ENCODE measurements at regions not wholly inside any gene's neighbourhood (a gene's known extent, or its start where the extent isn't known, plus 50 kb on each side); places are given as distances from the start of the nearest gene placed in this dataset.

GRCh38 chr5:54766748-54767147 lies 218.6 kb downstream of the ESM1 start:
- no peak for ATAC-seq

GRCh38 chr5:54765165-54766028 lies 220.0 kb downstream of the ESM1 start:
- peak; percentile 76 for ATAC-seq

- no peak for ATAC-seq
Measured at GRCh38 chr5:54764102-54765090, 221.0 kb downstream of the ESM1 start.

- ATAC-seq = no peak
Measured at GRCh38 chr5:54761213-54761701, 224.1 kb downstream of the ESM1 start.

- ATAC-seq = no peak
Measured at GRCh38 chr5:54760182-54760935, 225.0 kb downstream of the ESM1 start.

GRCh38 chr5:54758038-54758437 lies 227.4 kb downstream of the ESM1 start:
- peak; percentile 38 for ATAC-seq

GRCh38 chr5:54757541-54757940 lies 227.9 kb downstream of the ESM1 start:
- no peak for ATAC-seq

- ATAC-seq = peak; percentile 42
Measured at GRCh38 chr5:54756796-54757402, 228.5 kb downstream of the ESM1 start.

- ATAC-seq = no peak
Measured at GRCh38 chr5:54756301-54756700, 229.1 kb downstream of the ESM1 start.

GRCh38 chr5:54754878-54755277 lies 230.5 kb downstream of the ESM1 start:
- ATAC-seq = peak; percentile 24

GRCh38 chr5:54754420-54754819 lies 231.0 kb downstream of the ESM1 start:
- no peak for ATAC-seq

- no peak for ATAC-seq
Measured at GRCh38 chr5:54753753-54754152, 231.6 kb downstream of the ESM1 start.

GRCh38 chr5:54753034-54753433 lies 232.4 kb downstream of the ESM1 start:
- peak; percentile 35 for ATAC-seq

GRCh38 chr5:54748527-54748926 lies 231.0 kb downstream of the SNX18 start:
- no peak for ATAC-seq

GRCh38 chr5:54746777-54747398 lies 229.3 kb downstream of the SNX18 start:
- no peak for ATAC-seq

- no peak for ATAC-seq
Measured at GRCh38 chr5:54746346-54746745, 228.8 kb downstream of the SNX18 start.

GRCh38 chr5:54745599-54745998 lies 228.0 kb downstream of the SNX18 start:
- ATAC-seq = no peak

GRCh38 chr5:54743997-54744788 lies 226.6 kb downstream of the SNX18 start:
- peak; percentile 83 for ATAC-seq

- ATAC-seq = no peak
Measured at GRCh38 chr5:54743581-54743980, 226.0 kb downstream of the SNX18 start.

- ATAC-seq = no peak
Measured at GRCh38 chr5:54742417-54742891, 224.9 kb downstream of the SNX18 start.

Measured in esophagus mucosa (tissue), 1 donor.